Pons (tissue), 1 donor: ENCODE measurements at regions not wholly inside any gene's neighbourhood (a gene's known extent, or its start where the extent isn't known, plus 50 kb on each side); places are given as distances from the start of the nearest gene placed in this dataset.

Source experiments
- DNase-seq: peaks from one replicate; pipeline ENCODE4 v3.0.0-alpha.2; 2016; ENCODE audit warnings: low spot score

GRCh38 chr11:122062763-122063162, 53.3 kb downstream of the BLID start:
- DNase-seq = no peak

GRCh38 chr11:122059565-122059964, 56.5 kb downstream of the BLID start:
- DNase-seq = no peak

DNA sequence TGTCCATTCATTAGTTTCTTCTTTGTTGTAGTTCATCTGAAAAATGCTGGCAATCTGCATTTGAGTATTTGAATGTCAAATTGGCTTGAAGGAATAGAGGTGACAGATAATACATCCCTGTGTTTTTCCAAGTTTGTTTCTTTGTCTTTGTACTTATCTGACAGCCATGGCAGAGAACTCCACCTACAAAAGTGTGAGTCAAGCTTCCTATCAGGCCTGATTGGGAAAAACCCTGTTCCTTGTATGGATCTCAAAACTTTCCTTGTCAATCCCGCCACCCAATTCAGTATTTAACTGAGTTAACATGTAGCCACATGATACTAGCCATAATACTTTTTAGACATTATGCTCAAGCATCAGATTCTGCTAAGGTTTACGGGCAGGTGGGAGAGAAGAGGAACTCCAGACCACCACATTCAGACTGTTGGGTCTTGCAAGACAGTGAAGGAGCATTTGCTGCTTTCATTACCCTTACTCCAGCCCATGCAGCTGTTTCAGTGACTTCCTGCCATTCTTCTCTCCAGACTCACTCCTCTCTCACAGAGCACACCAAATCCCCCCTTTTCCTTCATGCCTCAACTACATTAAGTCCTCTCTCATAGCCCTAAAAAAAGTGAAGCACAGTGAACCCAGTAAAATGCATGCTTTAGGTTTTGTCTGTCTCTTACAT, 65.9 kb downstream of the BLID start:
- no peak for DNase-seq

- no peak for DNase-seq
Observed at GRCh38 chr11:122048401-122048800, 67.6 kb downstream of the BLID start.

- DNase-seq = no peak
Observed at GRCh38 chr11:122046846-122047245, 69.2 kb downstream of the BLID start.

DNA sequence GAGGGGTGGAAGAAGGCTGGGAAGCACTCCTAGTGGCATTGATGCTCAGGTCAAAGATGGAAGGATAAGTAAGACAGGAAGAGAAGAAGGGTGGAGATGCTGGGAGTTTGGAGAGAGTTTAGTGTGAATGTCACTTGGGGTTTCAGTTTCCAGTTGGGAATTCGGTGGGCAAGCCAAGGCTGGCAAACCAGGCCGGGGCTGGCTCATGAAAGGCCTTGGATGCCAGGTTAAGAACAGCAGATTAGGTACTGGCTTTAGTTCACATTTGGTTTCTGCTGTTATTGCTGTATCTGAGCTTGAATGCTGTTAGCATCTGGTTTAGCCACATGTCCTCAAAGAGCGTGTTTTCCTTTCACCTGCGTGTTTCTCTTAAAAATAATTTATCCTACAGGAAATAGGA, 69.6 kb downstream of the BLID start:
- no peak for DNase-seq

GRCh38 chr11:122045181-122045586, 70.8 kb downstream of the BLID start:
- no peak for DNase-seq

GRCh38 chr11:122044086-122044485, 71.9 kb downstream of the BLID start:
- DNase-seq = no peak

DNA sequence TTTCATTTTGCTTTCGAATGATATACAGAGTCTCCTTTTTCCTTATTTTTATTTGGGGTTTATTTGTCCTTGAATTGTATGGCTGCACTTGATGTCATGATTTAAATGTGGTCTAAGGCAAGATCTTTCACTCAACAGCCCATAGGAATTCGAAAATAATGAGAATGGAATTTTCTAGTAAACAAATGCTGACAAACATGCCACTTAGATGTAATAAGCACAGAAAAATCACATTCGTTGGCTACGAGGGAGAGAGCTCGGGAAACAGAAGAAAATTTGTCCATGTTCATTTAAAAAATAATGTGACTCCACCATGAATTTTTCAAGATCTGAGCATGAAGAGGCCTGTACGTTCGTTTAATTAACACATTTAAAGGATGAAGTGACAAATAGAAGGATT, 73.0 kb downstream of the BLID start:
- DNase-seq = no peak

GRCh38 chr11:122040464-122040863, 75.6 kb downstream of the BLID start:
- DNase-seq = peak; percentile 25

DNA sequence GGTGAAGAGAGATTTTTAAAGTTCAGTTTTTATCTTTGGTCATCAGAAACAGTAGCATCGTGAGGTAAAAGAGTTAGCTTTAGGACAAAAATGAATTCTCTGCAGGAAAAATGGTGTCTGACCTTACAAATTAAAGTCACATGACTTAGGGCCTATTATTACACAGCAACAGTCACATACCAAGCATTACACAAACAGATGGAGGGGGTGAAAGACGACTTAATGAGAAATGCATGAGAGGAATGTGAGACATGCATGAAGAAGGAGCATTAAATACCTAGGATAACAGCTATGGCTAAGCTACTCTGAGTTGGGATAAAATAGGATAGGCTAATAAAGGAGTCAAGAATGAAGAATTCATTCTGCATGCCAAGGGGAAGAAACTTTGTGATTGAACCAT, 77.5 kb downstream of the BLID start:
- no peak for DNase-seq

- no peak for DNase-seq
Observed at GRCh38 chr11:122037911-122038310, 78.1 kb downstream of the BLID start.

- no peak for DNase-seq
Observed at GRCh38 chr11:122036493-122036892, 79.5 kb downstream of the BLID start.

GRCh38 chr11:122036018-122036417, 80.0 kb downstream of the BLID start:
- DNase-seq = no peak

- no peak for DNase-seq
Observed at GRCh38 chr11:122033631-122034030, 82.4 kb downstream of the BLID start.

DNA sequence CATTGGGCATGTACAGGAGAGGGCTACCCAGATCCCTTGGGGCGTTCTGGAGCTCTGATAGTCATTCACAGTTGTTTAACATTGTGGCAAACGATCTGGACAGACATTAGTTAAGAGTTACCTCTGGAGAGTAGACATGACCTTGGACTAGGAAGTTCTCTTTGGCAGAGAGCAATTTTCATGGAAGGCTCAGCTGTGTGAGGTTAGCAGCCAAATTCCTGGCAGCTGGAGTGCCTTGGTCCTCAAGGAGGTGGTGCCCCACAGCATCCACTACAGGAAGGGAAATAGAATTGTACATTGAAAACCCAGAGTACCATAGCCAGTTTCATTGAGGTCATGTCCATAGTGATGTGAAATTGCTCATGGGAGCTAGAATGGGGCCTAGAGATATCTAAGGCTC, 82.8 kb downstream of the BLID start:
- no peak for DNase-seq

GRCh38 chr11:122032317-122032716, 83.7 kb downstream of the BLID start:
- no peak for DNase-seq

DNA sequence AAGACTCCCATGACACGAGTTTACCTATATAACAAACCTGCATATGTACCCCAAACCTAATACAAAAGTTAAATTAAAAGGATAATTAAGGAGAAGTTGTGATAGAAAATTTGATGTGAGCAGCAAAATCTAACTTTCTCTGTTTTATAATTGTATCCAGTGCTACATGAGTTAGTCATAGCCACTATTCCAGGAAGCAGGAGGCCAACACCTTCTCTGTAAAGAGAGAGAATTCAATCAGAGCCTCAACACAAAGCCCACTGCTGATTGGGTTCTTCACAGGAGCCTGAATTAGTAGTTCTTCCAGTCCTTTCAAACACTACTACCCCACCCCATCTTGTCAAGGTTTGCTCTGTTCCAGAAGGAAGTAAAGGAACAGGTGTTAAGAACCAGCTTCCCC, 84.2 kb downstream of the BLID start:
- no peak for DNase-seq

GRCh38 chr11:122030286-122030685, 85.7 kb downstream of the BLID start:
- no peak for DNase-seq

DNA sequence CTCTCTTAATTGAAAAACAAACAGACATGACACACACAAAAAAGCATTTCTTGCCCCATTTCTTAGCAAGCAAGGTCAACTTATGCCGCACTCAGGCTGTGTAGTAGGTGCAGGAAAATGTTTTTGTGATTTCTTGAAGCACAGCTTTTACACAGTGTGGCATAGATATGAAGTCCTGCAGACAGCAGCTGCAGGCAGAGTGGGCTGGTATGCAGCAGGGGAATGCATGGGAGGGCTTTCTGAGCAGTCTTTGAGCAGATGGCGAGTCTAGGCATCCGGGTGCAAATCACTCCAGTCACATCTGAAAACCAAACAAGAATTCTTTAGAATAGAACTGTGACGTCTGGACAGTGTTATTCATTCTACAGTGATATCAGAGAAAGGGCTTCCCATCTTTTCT, 87.5 kb downstream of the BLID start:
- no peak for DNase-seq

DNA sequence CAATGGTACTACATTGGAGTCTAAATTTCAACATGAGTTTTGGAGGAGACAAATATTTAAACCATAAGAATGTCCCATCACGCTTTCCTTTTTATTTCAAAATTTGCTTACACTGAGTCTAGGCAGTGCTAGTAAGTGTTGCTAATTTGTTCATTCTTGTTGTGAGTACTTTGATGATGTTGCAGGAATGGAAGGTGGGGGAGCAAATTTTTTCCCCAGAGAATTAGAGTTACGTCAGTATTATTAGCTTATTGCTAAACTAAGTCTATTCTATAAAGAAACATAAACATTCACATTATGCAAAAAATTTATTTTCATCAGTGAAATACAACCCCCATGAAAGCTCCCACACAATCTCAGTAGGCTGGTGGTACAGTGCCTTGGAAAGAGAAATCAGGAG, 88.0 kb downstream of the BLID start:
- DNase-seq = no peak

DNA sequence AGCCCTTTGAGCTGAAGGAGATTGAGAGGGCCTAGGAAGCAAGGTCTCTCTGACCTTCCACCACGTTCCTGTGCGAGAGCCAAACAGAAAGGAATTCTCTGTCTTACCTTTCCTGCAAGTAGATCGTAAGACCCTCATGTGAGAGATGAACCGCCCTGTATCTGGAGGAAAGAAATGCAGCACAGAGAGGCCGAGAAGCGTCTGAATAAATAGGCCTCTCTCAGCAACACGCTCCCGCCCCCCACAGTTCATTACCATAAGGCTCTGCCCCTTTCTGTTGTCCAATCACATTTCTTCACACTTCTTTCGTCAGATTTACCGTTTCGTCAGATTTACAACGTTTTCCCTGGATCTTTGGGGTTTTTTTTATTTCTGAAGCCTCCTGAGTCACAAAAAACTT, 90.3 kb downstream of the BLID start:
- DNase-seq = peak; percentile 24

GRCh38 chr11:122024278-122024677, 91.7 kb downstream of the BLID start:
- DNase-seq = no peak

DNA sequence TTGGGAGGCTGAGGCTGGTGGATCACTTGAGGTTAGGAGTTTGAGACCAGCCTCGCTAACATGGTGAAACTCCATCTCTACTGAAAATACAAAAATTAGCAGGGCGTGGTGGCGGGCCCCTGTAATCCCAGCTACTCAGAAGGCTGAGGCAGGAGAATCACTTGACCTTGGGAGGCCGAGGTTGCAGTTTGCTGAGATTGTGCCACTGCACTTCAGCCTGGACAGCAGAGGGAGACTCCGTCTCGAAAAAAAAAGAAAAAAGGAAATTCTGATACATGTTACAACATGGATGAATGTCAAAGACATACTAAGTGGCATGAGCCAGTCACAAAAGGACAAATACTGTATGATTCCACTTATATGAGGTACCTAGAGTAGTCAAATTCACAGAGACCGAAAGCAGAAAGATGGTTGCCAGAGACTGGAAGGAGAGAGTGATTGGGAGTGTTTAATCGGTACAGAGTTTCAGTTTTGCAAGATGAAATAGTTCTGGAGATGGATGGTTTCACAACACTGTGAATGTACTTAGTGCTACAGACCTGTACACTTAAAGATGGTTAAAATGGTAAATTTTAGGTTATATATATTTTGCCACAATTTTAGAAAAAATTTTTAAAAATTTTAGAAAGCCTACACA, 92.3 kb downstream of the BLID start:
- DNase-seq = no peak
